ENCODE measurements at regions not wholly inside any gene's neighbourhood (a gene's known extent, or its start where the extent isn't known, plus 50 kb on each side); places are given as distances from the start of the nearest gene placed in this dataset.

- TF ChIP-seq CTCF (IDR thresholded peaks at IDR 0.05), result no peak
- TF ChIP-seq POLR2A (IDR thresholded peaks at IDR 0.05), result no peak
Measured at GRCh38 chrX:42952621-42953020, 174.7 kb upstream of the PPP1R2C start.
